H1 (cell line): ENCODE measurements at regions not wholly inside any gene's neighbourhood (a gene's known extent, or its start where the extent isn't known, plus 50 kb on each side); places are given as distances from the start of the nearest gene placed in this dataset.

Experiments
- CTCF ChIA-PET: fragments of 300-600 bp; sonication (Branson Sonifier 250); formaldehyde crosslinking; loops from one replicate; lab custom pipeline; 2021; ENCODE audit not compliant: partially characterized antibody; lab: Charles Lee
- POLR2A ChIA-PET: fragments of 300-600 bp; sonication (Branson Sonifier 250); formaldehyde crosslinking; loops from one replicate; lab custom pipeline; 2021; ENCODE audit warnings: inconsistent platforms; ENCODE audit not compliant: partially characterized antibody; lab: Charles Lee
- DNase-seq, 2 experiments: peaks; one replicate each; pipeline versions ENCODE4 v3.0.0 to v3.0.0-alpha.2; 2010 to 2022; ENCODE audit warnings: low spot score in 2 of 2, low read depth in 1 of 2, mixed read lengths in 1 of 2
- FAIRE-seq: peaks from 2 replicates; lab custom pipeline; 2011; peaks lifted over from hg19 to GRCh38; lab: Jason Lieb, UNC
- H2AFZ ChIP-seq: 2 replicates; pipeline ENCODE4 v1.8.1; 2012; ENCODE audit warnings: low read length, inconsistent platforms
- H2AK5ac ChIP-seq: 2 replicates; pipeline ENCODE4 v1.6.1; 2013; ENCODE audit warnings: low read depth, low read length
- H2BK120ac ChIP-seq: replicated peaks from 2 replicates; pipeline ENCODE3; 2013; ENCODE audit warnings: low read depth, low read length, inconsistent platforms
- H2BK12ac ChIP-seq: 2 replicates; pipeline ENCODE4 v1.6.1; 2013; ENCODE audit warnings: low read depth, low read length
- H2BK15ac ChIP-seq: 2 replicates; pipeline ENCODE4 v1.6.1; 2013; ENCODE audit warnings: low read length
- H2BK20ac ChIP-seq: 2 replicates; pipeline ENCODE4 v1.6.1; 2013; ENCODE audit warnings: low read length
- H2BK5ac ChIP-seq: 2 replicates; pipeline ENCODE4 v1.6.1; 2013; ENCODE audit warnings: low read depth, low read length
- H3K14ac ChIP-seq: 2 replicates; pipeline ENCODE4 v1.6.1; 2013; ENCODE audit warnings: inconsistent platforms; ENCODE audit not compliant: insufficient read length
- H3K18ac ChIP-seq: 2 replicates; pipeline ENCODE4 v1.6.1; 2013; ENCODE audit warnings: low read length; ENCODE audit errors: extremely low read depth
- H3K23ac ChIP-seq: 2 replicates; pipeline ENCODE4 v1.6.1; 2013; ENCODE audit warnings: inconsistent platforms; ENCODE audit not compliant: insufficient read length
- H3K23me2 ChIP-seq: 2 replicates; pipeline ENCODE4 v1.6.1; 2013; ENCODE audit warnings: low read depth, low read length
- H3K27ac ChIP-seq: 2 replicates; pipeline ENCODE4 v1.6.1; 2011; ENCODE audit warnings: low read depth, low read length, inconsistent platforms
- H3K27me3 ChIP-seq, 4 experiments: replicated peaks in 1 of 4; 1 replicate in 1 of 4; 2 replicates in 3 of 4; pipeline versions ENCODE4 v1.6.1 to v1.8.1; 2011 to 2013; ENCODE audit warnings: low read length in 3 of 4, mild to moderate bottlenecking in 3 of 4, inconsistent platforms in 2 of 4, mixed read lengths in 2 of 4, moderate library complexity in 1 of 4; ENCODE audit not compliant: control insufficient read depth in 3 of 4, insufficient read depth in 3 of 4; ENCODE audit errors: extremely low read depth in 1 of 4
- H3K36me3 ChIP-seq, 4 experiments: 2 replicates each; pipeline versions ENCODE4 v1.6.1 to v1.8.1; 2011 to 2013; ENCODE audit warnings: mild to moderate bottlenecking in 4 of 4, low read length in 3 of 4, moderate library complexity in 2 of 4, control low read depth in 1 of 4, inconsistent platforms in 1 of 4; ENCODE audit not compliant: insufficient read depth in 4 of 4, control insufficient read depth in 2 of 4
- H3K4ac ChIP-seq: replicated peaks from 2 replicates; pipeline ENCODE3; 2013; ENCODE audit warnings: low read length, low read depth, mixed read lengths, inconsistent platforms; ENCODE audit not compliant: insufficient read length
- H3K4me1 ChIP-seq, 4 experiments: replicated peaks in 1 of 4; 1 replicate in 1 of 4; 2 replicates in 3 of 4; pipeline versions ENCODE4 v1.6.1 to v1.8.1; 2011 to 2013; ENCODE audit warnings: low read length in 3 of 4, inconsistent platforms in 2 of 4, mixed read lengths in 1 of 4; ENCODE audit not compliant: insufficient read depth in 4 of 4, control insufficient read depth in 3 of 4
- H3K4me2 ChIP-seq, 2 experiments: 2 replicates each; pipeline versions ENCODE4 v1.6.1 to v1.8.1; 2011 to 2013; ENCODE audit warnings: low read depth in 2 of 2, low read length in 2 of 2, control low read depth in 1 of 2, inconsistent platforms in 1 of 2, mild to moderate bottlenecking in 1 of 2; ENCODE audit not compliant: insufficient read depth in 1 of 2
- H3K4me3 ChIP-seq, 4 experiments: fragments of 200-600, 300-600 bp in 1 of 4; sonication (generic), shearing (Covaris generic), sonication (Bioruptor Twin) in 1 of 4; 2 replicates each; pipeline versions ENCODE4 v1.5.1 to v1.8.1; 2011 to 2016; ENCODE audit warnings: low read length in 4 of 4, low read depth in 3 of 4, control low read depth in 2 of 4, inconsistent platforms in 2 of 4, mild to moderate bottlenecking in 2 of 4, mixed read lengths in 1 of 4, moderate library complexity in 1 of 4; ENCODE audit not compliant: insufficient read depth in 2 of 4; ENCODE audit errors: extremely low read depth in 1 of 4
- H3K56ac ChIP-seq: replicated peaks from 2 replicates; pipeline ENCODE3; 2013; ENCODE audit warnings: low read depth, mild to moderate bottlenecking, mixed read lengths, low read length, inconsistent platforms; ENCODE audit not compliant: insufficient read length
- H3K79me1 ChIP-seq: 2 replicates; pipeline ENCODE4 v1.6.1; 2013; ENCODE audit warnings: low read depth, low read length, control low read depth
- H3K79me2 ChIP-seq, 2 experiments: 2 replicates each; pipeline versions ENCODE4 v1.6.1 to v1.8.1; 2012 to 2013; ENCODE audit warnings: low read length in 2 of 2, mild to moderate bottlenecking in 2 of 2, inconsistent platforms in 1 of 2; ENCODE audit not compliant: insufficient read depth in 2 of 2, control insufficient read depth in 1 of 2
- H3K9ac ChIP-seq, 4 experiments: replicated peaks in 1 of 4; 1 replicate in 1 of 4; 2 replicates in 3 of 4; pipeline versions ENCODE4 v1.6.1 to v1.8.1; 2011 to 2013; ENCODE audit warnings: low read depth in 3 of 4, low read length in 3 of 4, control low read depth in 2 of 4, mild to moderate bottlenecking in 2 of 4, moderate library complexity in 2 of 4, inconsistent platforms in 1 of 4; ENCODE audit errors: extremely low read depth in 1 of 4
- H3K9me3 ChIP-seq, 2 experiments: 2 replicates each; pipeline versions ENCODE4 v1.6.1 to v1.8.1; 2012 to 2013; ENCODE audit warnings: mild to moderate bottlenecking in 2 of 2, moderate library complexity in 2 of 2, control low read depth in 1 of 2, inconsistent platforms in 1 of 2, low read depth in 1 of 2, low read length in 1 of 2, mixed read lengths in 1 of 2; ENCODE audit not compliant: insufficient read depth in 2 of 2
- H4K20me1 ChIP-seq, 2 experiments: replicated peaks in 1 of 2; 2 replicates each; pipeline versions ENCODE3 to v1.8.1; 2011 to 2013; ENCODE audit warnings: inconsistent platforms in 2 of 2, low read length in 2 of 2, mild to moderate bottlenecking in 1 of 2; ENCODE audit not compliant: insufficient read depth in 2 of 2, control insufficient read depth in 1 of 2
- H4K5ac ChIP-seq: 2 replicates; pipeline ENCODE4 v1.6.1; 2013; ENCODE audit warnings: low read length, low read depth, mixed read lengths, inconsistent platforms; ENCODE audit not compliant: insufficient read length
- H4K8ac ChIP-seq: 2 replicates; pipeline ENCODE4 v1.8.0; 2013; ENCODE audit warnings: mild to moderate bottlenecking, moderate library complexity, low read length, inconsistent platforms; ENCODE audit not compliant: insufficient read depth; ENCODE audit errors: extremely low read depth
- H4K91ac ChIP-seq: replicated peaks from 2 replicates; pipeline ENCODE3; 2013; ENCODE audit warnings: low read length, mixed read lengths, inconsistent platforms; ENCODE audit not compliant: insufficient read length
- ASH2L ChIP-seq: fragments of 200-600, 300-600 bp; sonication (generic); IDR thresholded peaks from one replicate; pipeline ENCODE4 v1.7.1; 2017; ENCODE audit warnings: low read length
- EZH2 ChIP-seq: fragments of 200-600 bp; sonication (generic); IDR thresholded peaks from 2 replicates; pipeline ENCODE4 v1.7.1; 2012; ENCODE audit warnings: low read depth, mild to moderate bottlenecking, moderate library complexity, low read length, inconsistent platforms; ENCODE audit not compliant: severe bottlenecking
- FOSL1 ChIP-seq: IDR thresholded peaks from 2 replicates; pipeline ENCODE4 v1.6.1; 2011; ENCODE audit warnings: mild to moderate bottlenecking, low read depth, low read length, moderate library complexity; ENCODE audit not compliant: insufficient read depth
- MAFK ChIP-seq: IDR thresholded peaks from 2 replicates; pipeline ENCODE4 v1.6.1; 2012; ENCODE audit warnings: low read depth, mild to moderate bottlenecking, improper control_type of control experiment, low read length
- NANOG ChIP-seq: IDR thresholded peaks from 2 replicates; pipeline ENCODE4 v1.6.1; 2011; ENCODE audit warnings: low read length, low read depth, mild to moderate bottlenecking, inconsistent platforms; ENCODE audit not compliant: insufficient read depth, poor library complexity, severe bottlenecking
- RFX5 ChIP-seq: IDR thresholded peaks from 2 replicates; pipeline ENCODE4 v1.6.1; 2011; ENCODE audit warnings: low read depth, low read length, improper control_type of control experiment, borderline replicate concordance
- SP2 ChIP-seq: IDR thresholded peaks from 2 replicates; pipeline ENCODE4 v1.6.1; 2012; ENCODE audit warnings: mild to moderate bottlenecking, low read length, inconsistent platforms
- WGBS, 2 experiments: shearing (Covaris generic) in 1 of 2; methylation state at CpG; one replicate each; pipeline versions ENCODE4 v1.1.6 to v1.1.7; 2013 to 2015; ENCODE audit warnings: low lambda C conversion rate in 2 of 2, mixed read lengths in 2 of 2, inconsistent platforms in 1 of 2, low coverage in 1 of 2, missing lambda C conversion rate in 1 of 2; ENCODE audit not compliant: insufficient replicate concordance in 2 of 2, insufficient coverage in 1 of 2, insufficient read length in 1 of 2; ENCODE audit errors: extremely low coverage in 1 of 2, missing lambda C conversion rate in 1 of 2; 5-methylcytosine and 5-hydroxymethylcytosine counted together
- TF ChIP-seq, protein P1 (sequence below): IDR thresholded peaks from 2 replicates; pipeline ENCODE4 v1.6.1; 2012; ENCODE audit warnings: inconsistent platforms

GRCh38 chr12:82132390-82132789 lies 225.8 kb downstream of the CCDC59 start:
- Histone ChIP-seq H3K79me2 (no peaks in the 10 kb centered on the region), H3K4me1 (no peaks in the 10 kb centered on the region)
- FAIRE-seq, result no peak

More at GRCh38 chr12:82132390-82132789, 225.8 kb downstream of the CCDC59 start:
- Histone ChIP-seq H4K20me1 (no peaks in the 10 kb centered on the region), H3K4ac (no peak overlapping the region), H2AK5ac (no peak overlapping the region), H3K4me2 (no peak overlapping the region), H2BK12ac (no peak overlapping the region), H3K56ac (no peak overlapping the region), H3K23ac (no peak overlapping the region), H4K5ac (no peak overlapping the region), H3K9ac (no peak overlapping the region), H3K14ac (no peak overlapping the region), H3K18ac (no peak overlapping the region), H3K27ac (no peak overlapping the region), H2BK120ac (no peak overlapping the region), H3K4me3 (no peak overlapping the region), H2BK20ac (no peak overlapping the region), H4K91ac (no peak overlapping the region), H2BK5ac (no peak overlapping the region), H3K23me2 (no peaks in the 10 kb centered on the region), H2BK15ac (no peak overlapping the region), H3K27me3 (peaks cover 0 to 1% (median 0%) of the 10 kb centered on the region in 4 experiments; a peak in 1 of 7 replicates), H3K36me3 (no peaks in the 10 kb centered on the region), H3K79me1 (no peaks in the 10 kb centered on the region), H3K9me3 (0 out of 4 replicates have a peak, but pooled peaks cover 0 to 3% of the 10 kb centered on the region in 2 experiments), H4K8ac (no peak overlapping the region), H2AFZ (no peak overlapping the region)
- CTCF ChIA-PET, result no interaction called here
- WGBS, 2 experiments, result 90% methylated on average over 3 of the region's 3 CpGs; no CpG with 5 or more reads in 1 of the 2 experiments
- POLR2A ChIA-PET, result no interaction called here
- TF ChIP-seq MAFK, result peak; percentile 76; the same call in 1 of the 2 replicates
- TF ChIP-seq, protein P1, sequence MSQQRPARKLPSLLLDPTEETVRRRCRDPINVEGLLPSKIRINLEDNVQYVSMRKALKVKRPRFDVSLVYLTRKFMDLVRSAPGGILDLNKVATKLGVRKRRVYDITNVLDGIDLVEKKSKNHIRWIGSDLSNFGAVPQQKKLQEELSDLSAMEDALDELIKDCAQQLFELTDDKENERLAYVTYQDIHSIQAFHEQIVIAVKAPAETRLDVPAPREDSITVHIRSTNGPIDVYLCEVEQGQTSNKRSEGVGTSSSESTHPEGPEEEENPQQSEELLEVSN, result no peak
- TF ChIP-seq EZH2, result no peak
- TF ChIP-seq NANOG, result no peak
- TF ChIP-seq ASH2L, result no peak
- TF ChIP-seq SP2, result no peak
- TF ChIP-seq RFX5, result no peak
- TF ChIP-seq FOSL1, result no peak
- no peak for DNase-seq
